ENCODE measurements at regions not wholly inside any gene's neighbourhood (a gene's known extent, or its start where the extent isn't known, plus 50 kb on each side); places are given as distances from the start of the nearest gene placed in this dataset.

DNA sequence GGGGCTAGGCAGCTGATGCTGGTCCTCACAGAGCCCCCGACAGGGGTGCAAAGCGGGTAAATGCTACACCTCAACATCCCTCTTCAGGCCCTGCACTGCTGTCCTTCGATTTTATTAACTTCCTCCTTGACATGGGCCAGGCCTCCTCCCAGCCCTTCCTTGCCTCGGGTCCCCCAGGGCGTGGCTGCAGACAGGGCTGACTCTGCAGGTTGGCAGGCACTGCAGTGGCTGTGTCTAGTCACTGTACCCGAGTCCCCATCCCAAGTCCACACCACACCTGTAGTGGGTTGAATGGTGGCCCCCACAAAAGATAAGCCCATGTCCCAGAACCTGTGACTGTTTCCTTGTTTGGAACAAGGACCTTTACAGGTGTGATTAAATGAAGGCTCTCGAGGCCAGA lies 140.2 kb downstream of the TWIST2 start:
- TF ChIP-seq, protein P1, sequence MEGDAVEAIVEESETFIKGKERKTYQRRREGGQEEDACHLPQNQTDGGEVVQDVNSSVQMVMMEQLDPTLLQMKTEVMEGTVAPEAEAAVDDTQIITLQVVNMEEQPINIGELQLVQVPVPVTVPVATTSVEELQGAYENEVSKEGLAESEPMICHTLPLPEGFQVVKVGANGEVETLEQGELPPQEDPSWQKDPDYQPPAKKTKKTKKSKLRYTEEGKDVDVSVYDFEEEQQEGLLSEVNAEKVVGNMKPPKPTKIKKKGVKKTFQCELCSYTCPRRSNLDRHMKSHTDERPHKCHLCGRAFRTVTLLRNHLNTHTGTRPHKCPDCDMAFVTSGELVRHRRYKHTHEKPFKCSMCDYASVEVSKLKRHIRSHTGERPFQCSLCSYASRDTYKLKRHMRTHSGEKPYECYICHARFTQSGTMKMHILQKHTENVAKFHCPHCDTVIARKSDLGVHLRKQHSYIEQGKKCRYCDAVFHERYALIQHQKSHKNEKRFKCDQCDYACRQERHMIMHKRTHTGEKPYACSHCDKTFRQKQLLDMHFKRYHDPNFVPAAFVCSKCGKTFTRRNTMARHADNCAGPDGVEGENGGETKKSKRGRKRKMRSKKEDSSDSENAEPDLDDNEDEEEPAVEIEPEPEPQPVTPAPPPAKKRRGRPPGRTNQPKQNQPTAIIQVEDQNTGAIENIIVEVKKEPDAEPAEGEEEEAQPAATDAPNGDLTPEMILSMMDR (conservative IDR thresholded peaks at IDR 0.05 in 1 of 2, IDR thresholded peaks at IDR 0.05 in 1 of 2; ENCODE audit: low read depth in 1 of 2, low read length in 2 of 2): no peak
- TF ChIP-seq EZH2 (IDR thresholded peaks at IDR 0.05; ENCODE audit: low read length, missing control alignments): no peak

All from fibroblast of lung (primary cell).